Heart right ventricle (tissue), 16 donors: ENCODE measurements at regions not wholly inside any gene's neighbourhood (a gene's known extent, or its start where the extent isn't known, plus 50 kb on each side); places are given as distances from the start of the nearest gene placed in this dataset.

Source experiments
- ATAC-seq, 8 donors: fragments of 200-7000 bp; cut with Tn5 transposase; one replicate each; pipeline ENCODE4 v1.9.1; 2020; ENCODE audit warnings: mild to moderate bottlenecking in 8 of 8, moderate library complexity in 8 of 8, moderate number of reproducible peaks in 1 of 8
- DNase-seq, 2 donors: peaks; one replicate each; pipeline ENCODE4 v3.0.0-alpha.2; 2020
- H3K27ac ChIP-seq, 10 donors: fragments of 200-600 bp; sonication (generic) in 2 of 10; one replicate each; pipeline versions ENCODE4 v1.5.0 to v1.8.0; 2020 to 2022; ENCODE audit warnings: mild to moderate bottlenecking in 3 of 10
- H3K27me3 ChIP-seq, 7 donors: fragments of 200-600 bp; one replicate each; pipeline ENCODE4 v1.8.0; 2021 to 2022; ENCODE audit warnings: mild to moderate bottlenecking in 2 of 7
- H3K36me3 ChIP-seq, 9 donors: fragments of 200-600 bp; sonication (generic) in 1 of 9; one replicate each; pipeline versions ENCODE4 v1.5.0 to v1.8.0; 2020 to 2022; ENCODE audit warnings: mild to moderate bottlenecking in 2 of 9
- H3K4me1 ChIP-seq, 9 donors: fragments of 200-600 bp; sonication (generic) in 1 of 9; one replicate each; pipeline versions ENCODE4 v1.5.0 to v1.8.0; 2020 to 2022; ENCODE audit warnings: mild to moderate bottlenecking in 4 of 9
- H3K4me3 ChIP-seq, 10 donors: fragments of 200-600 bp; sonication (generic) in 2 of 10; one replicate each; pipeline versions ENCODE4 v1.5.0 to v1.8.0; 2020 to 2022; ENCODE audit warnings: mild to moderate bottlenecking in 7 of 10, moderate library complexity in 2 of 10
- H3K9me3 ChIP-seq, 11 donors: fragments of 200-600 bp in 10 of 11; sonication (generic) in 2 of 11; one replicate each; pipeline versions ENCODE4 v1.5.0 to v1.8.0; 2013 to 2022; ENCODE audit warnings: mild to moderate bottlenecking in 2 of 11, control low read depth in 1 of 11, moderate library complexity in 1 of 11
- CTCF ChIP-seq, 9 donors: fragments of 200-600 bp; sonication (generic) in 2 of 9; IDR thresholded peaks; one replicate each; pipeline versions ENCODE4 v1.5.0 to v1.8.0; 2021 to 2022; ENCODE audit warnings: antibody characterized with exemption in 9 of 9, mild to moderate bottlenecking in 5 of 9, moderate library complexity in 1 of 9
- WGBS, 2 donors: extraction: QIAGEN DNeasy Blood & Tissue Kit; methylation state at CpG; one replicate each; pipeline ENCODE4 v1.1.7; 2013; ENCODE audit warnings: inconsistent platforms in 1 of 2; 5-methylcytosine and 5-hydroxymethylcytosine counted together
- intact Hi-C, 10 donors: fragments of 100-400 bp; cut with DNase I; formaldehyde crosslinking; loops; one replicate each; pipeline versions ENCODE4 v1.11.1 to v1.14.2; 2022
- donor health status: Arrhythmogenic right ventricular cardiomyopathy.
- donor health status: ischemic (EF 13 %, LVEDD 7.1; RV severe dilation, severe dysfunction).
- donor health status: healthy with polysubstance abuse.
- donor health status: DM: no; HTN: yes; CAD: no.
- donor health status: DM: no; HTN: no; CAD: no.
- donor health status: ischemic (EF 25% LVEDD 6.9; RV normal size, moderate dysfunction).
- donor health status: ischemic (EF 25% LVEDD 5.7; RV mildly dilated, moderate dysfunction).
- donor health status: healthy.
- donor health status: DM: yes; HTN: yes; CAD: no.
- donor health status: Ischemic cardiomyopathy.
- donor health status: ischemic (EF 35%, LVEDD 5.7; RV mildly dilated, moderate dysfunction).
- donor health status: nonischemic (EF 11% LVEDD 7.7; RV severe dilation, severe dysfunction).
- donor health status: DM: yes; HTN: yes; CAD: no.
- donor health status: PGD.
- donor health status: ischemic (EF 29% LVEDD 5.4; RV normal size, mild dysfunction).
- donor health status: nonischemic (EF 23%, LVEDD 6.1; RV moderate dilation, normal function).

GRCh38 chr16:79327836-79328235 is 272.7 kb downstream of the MAF start:
- peaks cover 0 to 13% (median 0%) of the 10 kb centered on the region in 9 donors for H3K4me1 ChIP-seq
- H3K27me3 ChIP-seq: peaks cover 0 to 39% (median 9%) of the 10 kb centered on the region in 7 donors
- peak overlapping the region in 1 of 10 donors; percentile 80 for H3K27ac ChIP-seq
- no peaks in the 10 kb centered on the region for H3K36me3 ChIP-seq
- 80 to 81% methylated on average over 4 of the region's 4 CpGs for WGBS, 2 donors
- no peak for TF ChIP-seq CTCF (IDR thresholded peaks at IDR 0.05)
- DNase-seq (no peak), ATAC-seq (no peak)
- intact Hi-C loops: loop anchor here in 1 of 10 donors (10.0 kb wide), 1 partner anchor 247 kb away; no protein-coding TSS in a partner anchor
- H3K4me3 ChIP-seq: no peak overlapping the region
- H3K9me3 ChIP-seq: no peaks in the 10 kb centered on the region

- DNase-seq (no peak), ATAC-seq (no peak)
- Histone ChIP-seq H3K9me3 (no peaks in the 10 kb centered on the region), H3K27ac (no peak overlapping the region), H3K27me3 (peaks cover 0 to 39% (median 12%) of the 10 kb centered on the region in 7 donors), H3K4me3 (no peak overlapping the region), H3K4me1 (peaks cover 0 to 13% (median 0%) of the 10 kb centered on the region in 9 donors), H3K36me3 (no peaks in the 10 kb centered on the region)
- intact Hi-C loops: loop anchor here in 1 of 10 donors (10.0 kb wide), 1 partner anchor 248 kb away; no protein-coding TSS in a partner anchor
- WGBS, 2 donors: 59 to 74% methylated on average over 3 of the region's 3 CpGs
- TF ChIP-seq CTCF (IDR thresholded peaks at IDR 0.05): no peak
Measured at GRCh38 chr16:79326549-79326948, 274.0 kb downstream of the MAF start.

DNA sequence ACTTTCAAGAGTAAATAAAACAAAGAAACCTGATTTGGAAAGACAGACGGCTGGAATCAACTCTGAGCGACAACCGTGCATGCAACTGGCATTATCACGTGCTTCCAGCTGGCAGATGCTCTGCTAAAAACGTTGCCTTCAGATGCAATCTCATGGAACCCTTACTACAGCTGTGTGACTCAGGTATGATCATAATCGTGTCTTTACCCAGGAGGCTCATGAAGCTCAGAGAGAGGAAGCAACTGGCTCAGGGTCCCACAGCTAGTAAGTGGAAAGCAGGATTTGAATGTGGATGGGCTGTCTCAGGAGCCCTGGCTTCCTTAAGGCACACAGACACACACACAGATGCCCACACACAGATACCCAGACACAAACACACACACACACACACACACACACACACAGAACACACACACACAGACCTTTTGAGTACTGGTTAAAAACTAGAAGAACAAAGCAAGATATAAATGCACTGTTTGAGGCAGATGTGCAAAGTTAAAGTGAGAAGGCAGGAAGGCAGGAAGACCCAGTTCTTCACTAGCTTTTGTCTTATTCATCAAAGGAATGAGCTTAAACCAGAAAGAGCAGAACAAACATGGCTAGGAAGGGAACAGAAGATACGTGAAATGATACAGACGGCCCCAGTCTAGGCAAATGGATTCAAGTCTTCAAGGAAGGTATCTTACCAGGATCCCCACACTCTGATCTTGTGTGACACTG is 275.2 kb downstream of the MAF start:
- no peak for ATAC-seq

GRCh38 chr16:79320956-79321355 is 279.6 kb downstream of the MAF start:
- H3K4me1 ChIP-seq: peaks cover 0 to under 1% (median 0%) of the 10 kb centered on the region in 9 donors
- no peak for TF ChIP-seq CTCF (IDR thresholded peaks at IDR 0.05)
- peaks cover 0 to 41% (median 21%) of the 10 kb centered on the region in 7 donors for H3K27me3 ChIP-seq
- H3K36me3 ChIP-seq: no peaks in the 10 kb centered on the region
- no peak overlapping the region for H3K4me3 ChIP-seq
- WGBS, 2 donors: 88 to 93% methylated on average over 6 of the region's 6 CpGs
- ATAC-seq (no peak), DNase-seq (no peak)
- H3K9me3 ChIP-seq: no peaks in the 10 kb centered on the region
- intact Hi-C loops: loop anchor here in 1 of 10 donors (10.0 kb wide), 1 partner anchor 254 kb away; no protein-coding TSS in a partner anchor
- no peak overlapping the region for H3K27ac ChIP-seq

More for the DNA sequence above, 275.2 kb downstream of the MAF start:
- H3K4me3 ChIP-seq: no peak overlapping the region
- H3K36me3 ChIP-seq: no peaks in the 10 kb centered on the region
- intact Hi-C loops: loop anchor here in 1 of 10 donors (10.0 kb wide), 1 partner anchor 249 kb away; no protein-coding TSS in a partner anchor
- H3K9me3 ChIP-seq: no peaks in the 10 kb centered on the region
- no peak for DNase-seq
- peaks cover 0 to 13% (median 0%) of the 10 kb centered on the region in 9 donors for H3K4me1 ChIP-seq
- no peak overlapping the region for H3K27ac ChIP-seq
- TF ChIP-seq CTCF (IDR thresholded peaks at IDR 0.05): no peak
- 75 to 78% methylated on average over 8 of the region's 8 CpGs for WGBS, 2 donors
- peaks cover 0 to 40% (median 17%) of the 10 kb centered on the region in 7 donors for H3K27me3 ChIP-seq
